ENCODE measurements at regions not wholly inside any gene's neighbourhood (a gene's known extent, or its start where the extent isn't known, plus 50 kb on each side); places are given as distances from the start of the nearest gene placed in this dataset.

DNA sequence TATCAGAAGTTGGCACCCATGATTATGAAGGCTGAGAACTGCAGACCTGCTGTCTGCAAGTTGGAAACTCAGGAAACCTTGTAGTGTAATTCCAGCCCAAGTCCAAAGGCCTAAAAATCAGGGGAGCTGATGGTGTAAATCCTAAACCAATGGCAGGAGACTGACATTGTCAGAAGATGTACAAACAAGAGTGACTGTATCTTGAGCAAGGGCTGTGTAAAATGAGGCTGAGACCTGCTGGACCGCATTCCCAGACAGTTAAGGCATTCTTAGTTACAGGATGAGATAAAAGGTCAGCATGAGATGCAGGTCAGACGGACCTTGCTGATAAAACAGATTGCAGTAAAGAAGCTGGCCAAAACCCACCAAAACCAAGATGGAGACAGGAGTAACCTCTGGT is 147.7 kb downstream of the COG6 start:
- FAIRE-seq (no peak), DNase-seq (ENCODE audit: insufficient read length, low spot score) (no peak)
- TF ChIP-seq, protein P1, sequence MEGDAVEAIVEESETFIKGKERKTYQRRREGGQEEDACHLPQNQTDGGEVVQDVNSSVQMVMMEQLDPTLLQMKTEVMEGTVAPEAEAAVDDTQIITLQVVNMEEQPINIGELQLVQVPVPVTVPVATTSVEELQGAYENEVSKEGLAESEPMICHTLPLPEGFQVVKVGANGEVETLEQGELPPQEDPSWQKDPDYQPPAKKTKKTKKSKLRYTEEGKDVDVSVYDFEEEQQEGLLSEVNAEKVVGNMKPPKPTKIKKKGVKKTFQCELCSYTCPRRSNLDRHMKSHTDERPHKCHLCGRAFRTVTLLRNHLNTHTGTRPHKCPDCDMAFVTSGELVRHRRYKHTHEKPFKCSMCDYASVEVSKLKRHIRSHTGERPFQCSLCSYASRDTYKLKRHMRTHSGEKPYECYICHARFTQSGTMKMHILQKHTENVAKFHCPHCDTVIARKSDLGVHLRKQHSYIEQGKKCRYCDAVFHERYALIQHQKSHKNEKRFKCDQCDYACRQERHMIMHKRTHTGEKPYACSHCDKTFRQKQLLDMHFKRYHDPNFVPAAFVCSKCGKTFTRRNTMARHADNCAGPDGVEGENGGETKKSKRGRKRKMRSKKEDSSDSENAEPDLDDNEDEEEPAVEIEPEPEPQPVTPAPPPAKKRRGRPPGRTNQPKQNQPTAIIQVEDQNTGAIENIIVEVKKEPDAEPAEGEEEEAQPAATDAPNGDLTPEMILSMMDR (IDR thresholded peaks at IDR 0.05; ENCODE audit: insufficient read depth, missing control alignments), result no peak

DNA sequence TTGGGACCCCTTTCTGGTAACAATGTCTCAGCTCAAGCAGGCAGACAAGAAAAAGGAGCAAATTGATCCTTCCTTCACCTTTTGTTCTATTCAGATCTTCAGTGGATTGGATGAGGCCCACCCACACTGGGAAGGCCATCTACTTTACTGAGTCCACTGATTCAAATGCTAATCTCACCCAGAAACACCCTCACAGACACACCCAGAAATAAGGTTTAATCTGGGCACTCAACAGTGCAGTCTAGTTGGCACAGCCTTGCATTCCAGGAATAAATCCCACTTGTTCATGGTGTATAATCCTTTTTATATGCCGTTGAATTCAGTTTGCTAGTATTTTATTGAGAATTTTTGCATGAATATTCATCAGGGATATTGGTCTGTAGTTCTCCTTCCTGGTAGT is 148.4 kb downstream of the COG6 start:
- DNase-seq (ENCODE audit: insufficient read length, low spot score) (no peak), FAIRE-seq (no peak)
- TF ChIP-seq, protein P1 (IDR thresholded peaks at IDR 0.05; ENCODE audit: insufficient read depth, missing control alignments), result no peak

DNA sequence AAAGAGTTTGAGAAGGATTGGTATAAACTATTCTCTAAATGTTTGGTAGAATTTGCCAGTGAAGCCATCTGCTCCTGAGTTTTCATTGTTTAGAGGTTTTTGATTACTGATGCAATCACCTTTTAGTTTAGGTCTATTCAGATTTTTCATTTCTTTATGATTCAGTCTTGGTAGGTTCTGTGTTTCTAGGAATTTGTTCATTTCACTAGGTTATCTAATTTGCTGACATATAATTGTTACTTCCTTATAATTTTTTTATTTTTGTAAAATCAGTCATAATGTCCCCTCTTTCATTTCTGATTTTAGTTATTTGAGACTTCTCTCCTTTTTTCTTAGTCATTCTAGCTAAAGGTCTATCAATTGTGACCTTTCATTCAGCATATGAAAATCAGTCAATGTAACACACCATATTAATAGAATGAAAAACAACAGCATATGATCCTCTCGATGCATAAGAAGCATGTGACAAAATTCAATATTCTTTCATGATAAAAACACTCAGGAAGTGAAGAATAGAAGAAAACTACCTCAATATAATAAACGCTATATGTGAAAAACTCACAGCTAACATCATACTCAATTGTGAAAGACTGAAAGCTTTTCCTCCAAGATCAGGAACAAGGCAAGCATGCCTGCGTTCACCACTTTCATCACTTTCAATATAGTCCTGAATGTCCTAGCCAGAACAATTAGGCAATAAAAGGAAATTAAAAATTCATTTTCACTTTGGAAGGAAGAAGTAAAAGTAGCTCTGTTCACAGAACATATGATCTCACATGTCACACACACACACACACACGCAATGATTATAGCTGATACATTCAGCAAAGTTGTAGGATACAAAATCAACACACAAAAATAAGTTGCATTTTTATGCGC is 149.1 kb downstream of the COG6 start:
- FAIRE-seq (no peak), DNase-seq (ENCODE audit: insufficient read length, low spot score) (no peak)
- TF ChIP-seq, protein P1 (IDR thresholded peaks at IDR 0.05; ENCODE audit: insufficient read depth, missing control alignments), result no peak

DNA sequence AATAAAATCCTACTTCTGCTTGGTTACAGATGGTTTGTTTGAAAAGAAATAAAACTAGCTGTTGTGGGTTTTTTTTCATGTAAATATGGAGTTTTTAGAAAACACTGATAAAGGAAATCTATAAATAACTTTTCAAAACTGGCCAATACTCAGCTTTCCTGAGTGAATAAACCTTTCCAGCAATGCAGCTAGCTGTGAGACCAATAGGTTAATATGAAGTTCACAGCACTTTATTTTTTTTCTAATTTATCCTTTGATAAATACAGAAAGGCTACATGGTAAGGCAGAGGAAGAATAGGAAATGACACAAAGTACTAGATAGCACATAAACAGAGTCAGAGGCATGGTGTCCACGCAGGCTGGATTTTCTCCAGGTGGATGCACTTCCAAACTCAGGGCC is 154.0 kb downstream of the COG6 start:
- TF ChIP-seq, protein P1 (IDR thresholded peaks at IDR 0.05; ENCODE audit: insufficient read depth, missing control alignments), result no peak
- FAIRE-seq, result no peak

DNA sequence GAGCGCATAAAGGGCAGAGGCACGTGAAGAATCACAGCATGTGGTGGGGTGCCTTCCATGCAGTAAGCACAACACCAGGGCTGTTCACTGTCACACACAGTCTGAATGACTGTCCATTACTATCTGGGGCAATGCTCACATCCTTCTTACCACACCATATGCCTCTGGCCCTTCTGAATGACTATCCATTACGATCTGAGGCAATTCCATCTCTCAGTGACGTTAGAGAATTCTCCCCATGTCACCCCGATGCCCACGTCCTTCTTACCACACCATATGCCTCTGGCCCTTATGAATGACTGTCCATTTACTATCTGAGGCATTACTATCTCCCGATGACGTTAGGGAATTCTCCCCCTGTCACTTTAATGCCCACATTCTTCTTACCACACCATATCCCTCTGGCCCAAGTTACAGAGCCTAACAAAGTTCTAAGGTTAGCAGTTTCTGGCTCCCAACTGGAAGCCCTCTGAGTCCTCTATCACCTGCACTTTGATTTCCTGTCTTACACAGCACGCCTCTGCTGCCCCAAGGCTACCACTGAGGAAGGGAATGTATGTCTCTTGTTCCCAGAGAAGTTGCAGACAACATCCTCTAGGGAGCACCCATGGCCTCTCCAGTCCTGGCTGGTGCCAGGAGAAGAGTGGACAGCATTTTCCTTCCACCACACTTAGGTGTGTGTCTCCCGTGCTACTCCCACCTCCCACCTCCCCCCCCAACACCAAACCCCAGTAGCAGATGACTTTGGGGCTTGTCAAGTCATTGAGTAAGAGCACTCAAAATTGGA is 154.8 kb downstream of the COG6 start:
- TF ChIP-seq, protein P1 (IDR thresholded peaks at IDR 0.05; ENCODE audit: insufficient read depth, missing control alignments), result no peak
- no peak for DNase-seq (ENCODE audit: insufficient read length, low spot score)
- FAIRE-seq, result no peak

More for the DNA sequence above, 154.0 kb downstream of the COG6 start:
- DNase-seq (ENCODE audit: insufficient read length, low spot score), result no peak

DNA sequence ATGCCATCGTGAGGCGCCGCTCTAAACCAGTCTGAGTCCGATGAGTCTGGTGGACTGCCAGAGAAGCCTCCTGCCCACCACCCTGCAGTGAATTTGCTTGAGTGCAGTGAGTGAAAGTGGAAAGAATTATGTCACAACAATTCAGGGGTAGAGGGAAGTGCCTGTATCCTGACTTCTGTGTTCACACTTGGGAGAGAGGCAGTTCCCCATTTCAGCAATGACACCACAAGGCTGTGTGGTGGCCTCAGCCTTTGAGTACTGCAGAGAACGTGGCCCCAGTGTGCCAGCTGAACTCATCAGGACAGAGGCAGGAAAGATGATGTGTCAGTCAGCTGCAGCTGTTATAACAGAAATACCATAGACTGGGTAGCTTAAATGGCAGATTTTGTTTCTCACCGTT is 155.6 kb downstream of the COG6 start:
- FAIRE-seq (no peak), DNase-seq (ENCODE audit: insufficient read length, low spot score) (no peak)
- TF ChIP-seq, protein P1 (IDR thresholded peaks at IDR 0.05; ENCODE audit: insufficient read depth, missing control alignments), result no peak

Measured in D721Med (cell line).